Esophagus squamous epithelium (tissue), 5 donors: ENCODE measurements at regions not wholly inside any gene's neighbourhood (a gene's known extent, or its start where the extent isn't known, plus 50 kb on each side); places are given as distances from the start of the nearest gene placed in this dataset.

Source experiments
- DNase-seq: peaks from one replicate; lab custom pipeline; 2025; lab: John Stamatoyannopoulos, UW
- H3K27ac ChIP-seq, 4 donors: fragments of 200-600 bp; sonication (generic); one replicate each; pipeline ENCODE4 v1.5.1; 2016 to 2019; ENCODE audit warnings: mild to moderate bottlenecking in 1 of 4
- H3K27me3 ChIP-seq, 4 donors: fragments of 200-600 bp; sonication (generic); 1 replicate in 3 of 4; 2 replicates in 1 of 4; pipeline versions ENCODE4 v1.5.1 to v1.6.0; 2017 to 2021; ENCODE audit warnings: antibody characterized with exemption in 1 of 4
- H3K36me3 ChIP-seq, 3 donors: fragments of 200-600 bp; sonication (generic); one replicate each; pipeline ENCODE4 v1.5.1; 2016 to 2019
- H3K4me1 ChIP-seq, 3 donors: fragments of 200-600 bp; sonication (generic); one replicate each; pipeline ENCODE4 v1.5.1; 2017 to 2019
- H3K4me3 ChIP-seq, 4 donors: fragments of 200-600 bp; sonication (generic); 1 replicate in 3 of 4; 2 replicates in 1 of 4; pipeline ENCODE4 v1.5.1; 2016 to 2019; ENCODE audit warnings: mild to moderate bottlenecking in 2 of 4, moderate library complexity in 1 of 4
- H3K9me3 ChIP-seq, 3 donors: fragments of 200-600 bp; sonication (generic); one replicate each; pipeline ENCODE4 v1.5.1; 2016 to 2019
- CTCF ChIP-seq, 6 experiments: fragments of 450-650 bp in 4 of 6; fragments of 200-600 bp in 2 of 6; sonication (generic) in 2 of 6; IDR thresholded peaks; one replicate each; pipeline ENCODE4 v1.5.1; 2016 to 2019; ENCODE audit warnings: antibody characterized with exemption in 6 of 6, mild to moderate bottlenecking in 4 of 6, moderate library complexity in 4 of 6
- POLR2A ChIP-seq, 4 donors: fragments of 450-650 bp; IDR thresholded peaks; one replicate each; pipeline ENCODE4 v1.6.1; 2017; ENCODE audit warnings: antibody characterized with exemption in 4 of 4, mild to moderate bottlenecking in 4 of 4, moderate library complexity in 3 of 4
- WGBS, 2 donors: methylation state at CpG; one replicate each; pipeline ENCODE4 v1.1.5; 2018; 5-methylcytosine and 5-hydroxymethylcytosine counted together
- intact Hi-C: fragments of 100-400 bp; cut with DNase I; formaldehyde crosslinking; loops from one replicate; pipeline ENCODE4 v1.15.0; 2022
- donor health status: DM: yes; HTN: yes; CAD: no.

DNA sequence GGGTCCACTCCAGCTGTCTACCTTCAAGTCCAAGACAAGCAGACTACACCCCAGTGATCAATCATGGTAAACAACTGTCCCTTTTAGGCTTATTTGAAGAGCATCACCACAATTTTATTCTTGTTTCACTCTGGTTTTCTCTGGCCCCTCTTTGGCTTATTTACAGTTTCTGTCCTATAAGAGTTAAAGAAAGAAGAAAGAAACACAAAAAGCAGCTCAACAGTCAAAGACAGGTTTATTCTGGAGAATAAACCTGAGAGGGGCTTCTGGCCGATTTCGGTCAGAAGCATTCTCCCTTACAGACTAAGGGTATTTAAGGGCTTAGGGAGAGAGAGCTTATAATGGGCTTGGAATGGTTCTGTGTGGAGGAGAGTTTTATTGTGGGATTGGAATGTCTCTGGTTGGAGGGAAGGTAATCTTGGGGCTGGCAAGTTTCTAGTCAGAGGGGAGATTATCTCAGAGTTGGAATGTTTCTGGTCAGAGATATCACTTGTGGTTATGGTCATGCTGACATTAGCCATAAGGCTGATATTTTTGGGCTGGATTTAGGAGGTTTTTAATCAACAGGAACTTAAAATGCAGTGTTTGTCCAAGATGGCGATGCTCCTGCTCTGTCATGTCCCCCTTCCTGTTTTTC, 161.0 kb downstream of the URB2 start:
- Histone ChIP-seq H3K4me3 (no peak overlapping the region), H3K9me3 (peaks cover 0 to 14% (median 0%) of the 10 kb centered on the region in 3 donors), H3K27ac (no peak overlapping the region), H3K27me3 (no peaks in the 10 kb centered on the region), H3K4me1 (peaks cover 0 to 15% (median 0%) of the 10 kb centered on the region in 3 donors), H3K36me3 (no peaks in the 10 kb centered on the region)
- WGBS, 2 donors = 87 to 91% methylated on average over 3 of the region's 3 CpGs
- no peak for TF ChIP-seq CTCF (IDR thresholded peaks at IDR 0.05)
- no peak for TF ChIP-seq POLR2A (IDR thresholded peaks at IDR 0.05)
- intact Hi-C loops = no loop called here
- DNase-seq = no peak

DNA sequence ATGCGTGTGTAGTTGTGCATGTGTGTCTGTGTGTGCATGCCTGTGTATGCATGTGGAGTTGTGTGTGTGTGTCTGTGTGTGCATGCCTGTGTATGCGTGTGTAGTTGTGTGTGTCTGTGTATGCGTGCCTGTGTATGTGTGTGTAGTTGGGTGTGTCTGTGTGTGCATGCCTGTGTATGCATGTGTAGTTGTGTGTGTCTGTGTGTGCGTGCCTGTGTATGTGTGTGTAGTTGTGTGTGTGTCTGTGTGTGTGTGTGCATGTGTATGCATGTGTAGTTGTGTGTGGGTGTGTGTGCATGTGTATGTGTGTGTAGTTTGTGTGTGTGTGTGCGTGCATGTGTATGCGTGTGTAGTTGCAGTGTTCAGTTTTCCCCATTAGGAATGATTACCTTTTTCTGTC, 162.0 kb downstream of the URB2 start:
- no peak for DNase-seq
- intact Hi-C loops = no loop called here
- WGBS, 2 donors = 77 to 86% methylated on average over 6 of the region's 6 CpGs
- Histone ChIP-seq H3K27ac (no peak overlapping the region), H3K9me3 (peaks cover 0 to 14% (median 0%) of the 10 kb centered on the region in 3 donors), H3K4me1 (peaks cover 0 to 19% (median 0%) of the 10 kb centered on the region in 3 donors), H3K4me3 (no peak overlapping the region), H3K27me3 (no peaks in the 10 kb centered on the region), H3K36me3 (no peaks in the 10 kb centered on the region)
- no peak for TF ChIP-seq POLR2A (IDR thresholded peaks at IDR 0.05)

- Histone ChIP-seq H3K9me3 (peaks cover 0 to 14% (median 0%) of the 10 kb centered on the region in 3 donors), H3K4me3 (no peak overlapping the region), H3K4me1 (peaks cover 0 to 19% (median 0%) of the 10 kb centered on the region in 3 donors), H3K27ac (no peak overlapping the region), H3K27me3 (peaks cover 0 to 4% (median 0%) of the 10 kb centered on the region in 4 donors), H3K36me3 (no peaks in the 10 kb centered on the region)
- TF ChIP-seq CTCF (IDR thresholded peaks at IDR 0.05) (no peak), POLR2A (IDR thresholded peaks at IDR 0.05) (no peak)
- no peak for DNase-seq
- 53 to 56% methylated on average over 6 of the region's 6 CpGs for WGBS, 2 donors
- intact Hi-C loops = no loop called here
Measured at GRCh38 chr1:229792012-229792975, 166.2 kb downstream of the URB2 start.

- 73 to 85% methylated on average over 5 of the region's 5 CpGs for WGBS, 2 donors
- TF ChIP-seq CTCF (IDR thresholded peaks at IDR 0.05) = no peak
- no peak for TF ChIP-seq POLR2A (IDR thresholded peaks at IDR 0.05)
- H3K27me3 ChIP-seq = peaks cover 0 to 12% (median 0%) of the 10 kb centered on the region in 4 donors
- no peak overlapping the region for H3K4me3 ChIP-seq
- intact Hi-C loops = no loop called here
- no peaks in the 10 kb centered on the region for H3K36me3 ChIP-seq
- H3K27ac ChIP-seq = no peak overlapping the region
- H3K9me3 ChIP-seq = peaks cover 0 to 14% (median 0%) of the 10 kb centered on the region in 3 donors
- peaks cover 0 to 19% (median 0%) of the 10 kb centered on the region in 3 donors for H3K4me1 ChIP-seq
- no peak for DNase-seq
Measured at GRCh38 chr1:229793488-229793887, 167.4 kb downstream of the URB2 start.

DNA sequence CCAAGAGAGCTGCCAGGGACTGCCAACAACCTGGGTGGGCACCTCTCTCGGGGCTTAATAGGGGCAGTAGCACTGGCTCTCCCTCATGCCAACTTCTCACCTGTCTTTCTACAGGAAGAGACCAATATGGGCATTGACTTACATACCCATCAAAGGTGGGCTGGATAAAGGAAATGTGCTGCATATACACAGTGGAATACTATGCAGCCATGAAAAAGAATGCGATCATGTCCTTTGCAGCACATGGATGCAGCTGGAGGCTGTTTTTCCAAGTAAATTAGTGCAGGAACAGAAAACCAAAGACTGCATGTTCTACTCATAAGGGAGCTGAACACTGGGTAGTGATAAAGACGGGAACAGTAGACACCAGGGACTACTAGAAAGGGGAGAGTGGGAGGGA, 172.5 kb downstream of the URB2 start:
- no peak for TF ChIP-seq POLR2A (IDR thresholded peaks at IDR 0.05)
- no peak for TF ChIP-seq CTCF (IDR thresholded peaks at IDR 0.05)
- peaks cover 0 to 12% (median 0%) of the 10 kb centered on the region in 4 donors for H3K27me3 ChIP-seq
- no peaks in the 10 kb centered on the region for H3K4me1 ChIP-seq
- intact Hi-C loops = no loop called here
- H3K4me3 ChIP-seq = no peak overlapping the region
- no peak overlapping the region for H3K27ac ChIP-seq
- no peaks in the 10 kb centered on the region for H3K9me3 ChIP-seq
- WGBS, 2 donors = 93 to 100% methylated on average over 2 to 3 of the region's 3 CpGs
- DNase-seq = no peak
- H3K36me3 ChIP-seq = no peaks in the 10 kb centered on the region
